ENCODE measurements at regions not wholly inside any gene's neighbourhood (a gene's known extent, or its start where the extent isn't known, plus 50 kb on each side); places are given as distances from the start of the nearest gene placed in this dataset.
A peak's percentile ranks its signal among the peaks of the same experiment; 100 is the strongest.

DNA sequence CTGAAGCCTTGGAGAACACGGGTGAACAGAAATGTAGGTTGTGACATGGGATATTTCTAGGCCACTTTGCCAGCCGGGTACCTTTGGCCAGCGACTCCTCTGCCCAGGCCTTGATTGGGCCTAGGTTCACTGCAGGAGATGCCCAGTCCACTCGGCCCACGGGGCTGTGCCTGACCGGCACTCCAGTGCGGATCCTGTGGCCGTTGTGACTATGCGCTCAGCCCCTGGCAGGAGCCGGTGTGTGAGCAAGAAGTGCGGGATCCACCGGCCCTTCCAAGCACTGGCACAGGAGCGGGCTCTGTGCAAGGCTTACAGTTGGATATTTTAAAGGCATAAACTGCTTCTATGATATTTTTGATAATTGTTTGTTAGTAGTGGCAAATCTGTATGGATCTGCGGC, 1042.5 kb upstream of the PCDH9 start:
- no peak for DNase-seq

- DNase-seq, result no peak
Measured at GRCh38 chr13:68264692-68265091, 1034.6 kb upstream of the PCDH9 start.

DNA sequence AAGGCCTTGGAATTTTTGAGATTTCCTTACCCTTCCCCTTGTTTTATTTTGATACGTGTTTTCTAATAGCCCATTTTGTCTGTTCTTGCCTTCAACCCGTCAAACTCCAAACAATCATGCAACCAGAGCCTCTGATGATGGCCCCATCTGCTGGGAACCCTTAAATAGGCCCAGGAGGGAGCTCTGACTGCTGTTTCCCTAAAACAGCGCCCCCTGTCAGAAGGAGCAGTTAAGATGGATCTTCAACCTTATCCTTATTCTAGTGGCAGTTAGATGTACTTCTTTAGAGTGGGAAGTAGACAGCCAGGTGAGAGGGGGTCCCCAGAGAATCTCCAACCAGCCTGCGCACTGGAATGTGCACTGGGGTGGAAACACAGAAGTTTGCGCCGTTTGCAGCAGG, 1031.0 kb upstream of the PCDH9 start:
- no peak for DNase-seq

DNA sequence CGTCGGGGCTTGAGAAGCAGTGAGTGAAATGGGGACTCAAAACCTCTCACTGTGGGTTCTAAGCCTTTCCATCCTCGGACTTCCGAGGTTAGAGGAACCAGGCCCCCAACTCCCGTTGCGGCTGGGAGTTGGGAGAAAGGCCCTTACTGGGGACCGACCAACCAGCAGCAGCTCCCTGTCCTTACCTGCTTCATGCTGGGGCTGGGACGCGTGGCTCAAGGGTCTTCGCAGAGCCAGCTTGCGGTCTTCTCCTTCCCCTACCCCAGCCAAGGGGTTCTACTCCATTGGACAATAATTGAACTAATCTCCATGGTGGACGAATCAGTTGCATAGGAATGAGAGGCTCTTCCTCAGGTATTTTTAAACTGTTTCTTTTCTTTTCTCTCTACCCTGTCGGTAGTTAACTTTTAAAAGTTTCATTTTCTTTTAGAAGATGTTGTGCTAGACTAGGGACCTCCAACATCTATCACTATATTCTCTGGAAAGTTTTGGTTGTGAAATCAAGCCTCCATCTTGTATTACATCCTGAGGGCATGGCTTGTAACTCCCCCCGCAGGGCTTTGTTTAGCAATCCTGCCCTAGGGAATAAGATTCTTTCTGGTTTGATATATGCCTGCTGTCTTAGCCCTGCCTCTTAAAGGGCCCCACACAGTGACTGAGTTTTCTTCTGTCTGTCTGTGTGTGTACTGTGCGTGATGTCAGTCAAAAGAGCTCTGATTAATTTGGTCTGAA, 1027.1 kb upstream of the PCDH9 start:
- no peak for DNase-seq

DNA sequence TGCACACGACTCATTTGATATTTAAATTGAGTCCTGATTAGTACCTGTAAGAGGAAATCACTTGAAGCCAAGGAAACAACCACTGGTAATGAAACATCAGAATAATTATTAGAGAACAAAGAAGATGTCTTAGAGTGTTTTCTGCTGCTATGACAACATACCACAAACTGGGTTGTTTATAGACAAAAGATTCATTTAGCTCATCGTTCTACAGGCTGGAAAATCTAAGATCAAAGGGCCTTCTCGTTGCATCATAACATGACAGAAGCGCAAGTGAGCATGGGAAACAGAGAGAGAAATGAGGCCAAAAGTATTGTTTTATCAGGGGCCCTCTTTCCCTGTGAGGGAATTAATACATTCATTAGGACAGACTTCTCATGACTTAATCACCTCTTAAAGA, 1024.0 kb upstream of the PCDH9 start:
- DNase-seq, result no peak

DNA sequence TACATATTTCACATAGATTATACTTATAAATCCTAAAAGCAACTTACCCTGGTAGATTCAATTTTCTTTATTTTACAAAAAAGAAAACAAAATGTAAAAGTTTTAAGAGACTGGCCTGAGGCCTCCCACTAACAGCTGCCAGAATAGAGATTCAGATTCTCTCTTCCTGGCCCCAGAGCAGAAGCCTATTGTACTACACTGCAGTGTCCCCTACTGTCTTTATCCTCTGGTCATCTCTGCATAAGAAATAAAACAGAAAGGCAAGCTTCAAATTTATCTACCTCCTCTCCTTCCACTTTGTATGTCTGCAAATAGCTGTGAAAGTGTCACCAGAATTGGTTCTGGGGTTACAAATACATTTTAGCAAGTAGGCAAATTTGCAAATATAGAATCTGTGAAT, 1004.1 kb upstream of the PCDH9 start:
- DNase-seq, result no peak

DNA sequence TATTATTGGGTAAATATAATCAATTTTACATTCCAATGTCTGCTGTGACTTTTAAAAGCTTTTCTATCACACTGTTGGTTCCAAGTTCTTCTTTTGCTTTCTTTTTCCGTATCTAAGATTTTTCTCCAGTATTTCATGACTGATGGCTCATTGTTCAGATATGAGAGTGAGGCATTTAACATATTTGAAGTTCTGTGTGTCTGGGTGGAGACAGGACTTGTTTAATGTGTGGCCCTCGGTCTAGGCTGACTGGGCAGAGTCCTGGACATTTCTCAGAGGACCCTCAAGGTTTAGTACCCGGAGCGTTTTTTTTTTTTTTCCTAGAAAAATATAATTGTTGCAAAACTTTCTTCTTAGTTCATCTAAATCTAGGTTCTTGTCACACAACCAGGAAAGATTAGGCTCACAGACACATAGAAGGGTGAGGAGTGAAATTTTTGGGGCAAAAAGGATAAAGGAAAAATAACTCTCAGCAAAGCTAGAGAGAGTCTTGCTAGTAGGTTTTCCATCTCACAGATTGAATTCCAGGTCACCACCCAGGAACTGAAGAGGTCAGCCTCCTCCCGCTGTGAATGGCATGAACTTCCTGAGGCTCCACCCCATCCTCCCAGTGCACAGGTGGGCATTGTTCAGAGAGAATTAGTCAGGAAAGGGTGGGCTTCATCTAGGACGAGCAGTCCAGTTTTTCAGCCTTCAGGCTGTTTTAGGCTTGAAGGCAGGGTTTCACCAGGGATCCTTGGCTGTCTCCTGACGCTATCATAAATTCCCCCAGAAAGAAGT, 1002.4 kb upstream of the PCDH9 start:
- no peak for DNase-seq

- DNase-seq, result no peak
Measured at GRCh38 chr13:68214691-68215415, 984.7 kb upstream of the PCDH9 start.

DNA sequence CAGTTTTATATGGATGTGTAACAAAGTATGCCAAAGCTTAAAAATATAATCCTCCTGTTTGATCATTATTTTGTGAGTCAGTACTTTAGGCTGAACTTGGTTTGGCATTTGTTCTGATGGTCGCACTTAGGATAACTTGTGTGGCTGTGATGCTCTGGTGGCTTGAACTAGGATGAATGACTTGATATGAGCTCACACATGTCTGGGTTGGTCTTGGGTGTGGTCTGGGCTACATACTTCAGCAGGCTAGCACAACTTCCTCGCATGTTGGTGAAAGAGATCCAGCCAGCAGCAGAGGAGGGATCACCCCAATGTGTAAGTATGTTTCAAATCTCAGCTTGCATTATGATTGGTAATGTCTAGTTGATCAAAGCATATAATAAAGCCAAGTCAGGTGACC, 969.1 kb upstream of the PCDH9 start:
- DNase-seq, result no peak

- no peak for DNase-seq
Measured at GRCh38 chr13:68190818-68191217, 960.7 kb upstream of the PCDH9 start.

- peak; percentile 92 for DNase-seq
Measured at GRCh38 chr13:68185444-68186141, 955.5 kb upstream of the PCDH9 start.

- peak; percentile 2 for DNase-seq
Measured at GRCh38 chr13:68176475-68176874, 946.3 kb upstream of the PCDH9 start.

DNA sequence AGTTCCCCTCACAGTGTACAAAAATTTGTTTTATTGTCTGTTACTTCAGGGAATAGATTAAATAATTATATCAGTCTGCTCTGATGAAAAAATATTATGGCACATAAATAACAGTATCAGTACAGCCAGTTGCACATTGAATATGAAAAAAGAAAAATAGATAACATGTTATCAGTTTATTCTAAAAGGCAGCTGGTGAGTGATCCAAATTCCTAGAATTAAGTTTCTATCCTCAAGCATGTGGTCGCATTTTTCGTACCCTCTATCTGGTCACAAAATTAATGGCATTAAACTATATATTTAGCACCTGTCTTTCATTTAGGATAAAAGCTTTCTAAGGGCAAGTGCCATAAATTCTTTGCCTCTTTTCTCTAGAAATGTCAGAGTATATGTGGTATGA, 944.8 kb upstream of the PCDH9 start:
- DNase-seq, result no peak

DNA sequence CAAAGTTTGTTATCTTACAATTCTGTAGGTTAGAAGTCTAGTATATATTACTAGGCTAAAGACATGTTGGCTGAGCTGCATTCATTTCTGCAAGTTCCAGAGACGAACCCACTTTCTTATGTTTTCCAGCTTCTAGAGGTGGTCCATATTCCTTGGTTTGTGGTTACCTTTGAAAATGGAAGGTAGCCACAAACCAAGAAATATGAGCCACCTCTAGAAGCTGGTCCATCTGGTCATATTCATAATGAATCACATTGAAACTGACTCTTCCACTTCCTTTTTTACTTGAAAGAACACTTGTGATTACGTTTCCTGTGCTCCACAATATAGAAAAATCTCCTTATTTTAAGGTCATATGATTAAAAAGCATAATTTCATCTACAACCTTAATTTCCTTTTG, 943.0 kb upstream of the PCDH9 start:
- no peak for DNase-seq

- DNase-seq, result no peak
Measured at GRCh38 chr13:68170961-68171360, 940.8 kb upstream of the PCDH9 start.

GRCh38 chr13:68168448-68168847, 938.3 kb upstream of the PCDH9 start:
- no peak for DNase-seq

- peak; percentile 8 for DNase-seq
Measured at GRCh38 chr13:68160466-68160865, 930.3 kb upstream of the PCDH9 start.

GRCh38 chr13:68152414-68152813, 922.3 kb upstream of the PCDH9 start:
- no peak for DNase-seq

- DNase-seq, result no peak
Measured at GRCh38 chr13:68145852-68146251, 915.7 kb upstream of the PCDH9 start.

DNA sequence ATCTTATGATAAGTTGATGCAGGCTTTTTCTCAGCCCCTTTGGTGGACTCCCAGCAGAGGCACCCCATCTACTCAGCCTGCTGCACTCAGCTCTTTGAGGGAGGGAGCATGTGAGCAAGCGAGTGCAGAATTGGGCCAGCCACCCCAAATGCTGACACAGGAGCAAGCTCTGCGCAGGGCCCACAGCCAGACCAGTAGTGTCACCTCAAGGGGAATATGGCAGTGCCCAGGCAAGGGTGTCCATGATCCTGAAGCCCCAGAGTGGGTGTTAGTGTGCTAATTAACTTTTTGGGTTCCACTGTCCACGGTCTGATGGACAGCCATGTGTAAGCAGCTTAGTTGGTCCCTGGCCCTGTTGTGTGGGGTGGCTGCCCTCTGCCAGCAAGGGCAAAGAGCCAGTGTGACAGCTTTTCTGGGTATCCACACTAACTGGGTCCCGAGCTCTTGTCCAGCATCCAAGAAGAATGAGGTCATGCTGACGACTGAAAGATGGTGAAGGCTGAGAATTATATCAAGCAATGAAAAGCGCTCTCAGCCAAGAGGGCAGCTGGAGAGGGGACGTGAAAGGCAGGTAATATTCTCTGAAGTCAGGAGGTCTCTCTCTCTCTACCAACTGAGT, 898.3 kb upstream of the PCDH9 start:
- DNase-seq, result no peak

DNA sequence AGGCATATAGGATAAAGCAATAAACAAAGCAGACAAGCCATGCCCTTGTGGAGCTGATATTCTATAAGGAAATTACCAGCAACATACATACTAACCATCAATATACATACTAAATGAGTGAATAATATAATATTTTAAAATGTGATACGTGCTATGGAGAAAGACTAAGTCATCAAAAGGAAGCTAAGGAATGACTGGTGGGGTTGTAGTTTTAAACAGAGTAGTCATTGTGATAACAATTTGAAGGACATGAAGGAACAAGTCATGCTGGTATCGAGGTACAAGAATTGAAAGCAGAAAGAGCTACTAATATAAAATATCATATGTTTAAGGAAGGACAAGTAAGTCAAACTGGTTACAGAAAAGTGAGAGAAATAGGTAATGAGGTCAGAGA, 894.9 kb upstream of the PCDH9 start:
- no peak for DNase-seq

DNA sequence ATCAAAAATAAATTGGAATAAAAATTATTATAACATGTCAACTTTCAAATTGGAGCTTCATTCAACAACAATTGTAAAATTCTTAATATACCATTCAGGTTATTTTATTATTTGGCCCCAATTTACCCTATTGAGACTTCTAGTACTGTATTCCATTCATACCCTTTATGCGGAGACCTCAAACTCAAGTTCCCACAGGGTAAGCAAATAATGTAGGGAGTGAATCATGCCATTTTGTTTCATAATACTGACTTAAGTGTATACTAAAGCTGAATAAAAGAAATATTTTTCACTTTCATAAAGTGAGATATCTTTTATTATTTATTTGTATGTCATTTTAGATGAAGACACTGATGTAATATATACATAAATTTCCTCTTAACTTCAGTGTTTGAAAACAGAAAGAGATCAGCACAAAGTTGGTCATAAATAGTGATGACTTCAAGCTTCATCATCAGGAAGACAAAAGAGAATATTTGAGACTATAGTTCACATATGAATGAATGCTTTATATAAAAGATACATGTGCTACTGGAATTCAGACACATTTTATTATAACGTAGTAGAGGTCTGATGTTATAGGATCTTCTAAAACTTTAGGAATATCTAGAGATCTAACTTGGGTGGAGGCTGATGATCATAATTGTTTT, 894.4 kb upstream of the PCDH9 start:
- no peak for DNase-seq

All from skin of body (tissue), 1 donor.